B cell (primary cell): ENCODE measurements at regions not wholly inside any gene's neighbourhood (a gene's known extent, or its start where the extent isn't known, plus 50 kb on each side); places are given as distances from the start of the nearest gene placed in this dataset.

Experiments
- ATAC-seq: fragments of 200-7000 bp; cut with Tn5 transposase; one replicate; pipeline ENCODE4 v1.10.0; 2021; ENCODE audit warnings: low read depth, mild to moderate bottlenecking, moderate number of reproducible peaks, moderate library complexity
- CTCF ChIA-PET: fragments of 350-600 bp; sonication (Branson Sonifier 250); formaldehyde crosslinking; loops from one replicate; lab custom pipeline; 2021; ENCODE audit warnings: antibody characterized with exemption, inconsistent platforms; lab: Charles Lee
- POLR2A ChIA-PET: fragments of 350-600 bp; sonication (Branson Sonifier 250); formaldehyde crosslinking; loops from one replicate; lab custom pipeline; 2021; ENCODE audit warnings: antibody characterized with exemption; lab: Charles Lee
- DNase-seq: peaks from one replicate; pipeline ENCODE4 v3.0.0; 2013
- H2AFZ ChIP-seq: 2 replicates; pipeline ENCODE4 v1.6.1; 2012; ENCODE audit warnings: mild to moderate bottlenecking, low read depth, low read length; ENCODE audit not compliant: insufficient read depth, poor library complexity, severe bottlenecking
- H3K27ac ChIP-seq, 2 donors: 1 replicate in 1 of 2; 2 replicates in 1 of 2; pipeline ENCODE4 v1.5.1; 2012 to 2013; ENCODE audit warnings: low read length in 2 of 2, mild to moderate bottlenecking in 2 of 2, moderate library complexity in 1 of 2
- H3K27me3 ChIP-seq, 4 experiments: fragments of 200-600 bp in 1 of 4; sonication (generic) in 1 of 4; replicated peaks in 1 of 4; 1 replicate in 2 of 4; 2 replicates in 2 of 4; pipeline versions ENCODE4 v1.6.1 to v1.7.0; 2013 to 2016; ENCODE audit warnings: low read length in 3 of 4, mild to moderate bottlenecking in 2 of 4, mixed read lengths in 1 of 4, moderate library complexity in 1 of 4; ENCODE audit not compliant: insufficient read depth in 4 of 4, control insufficient read depth in 3 of 4; ENCODE audit errors: control extremely low read depth in 1 of 4
- H3K36me3 ChIP-seq, 2 experiments: replicated peaks in 1 of 2; 1 replicate in 1 of 2; 2 replicates in 1 of 2; pipeline versions ENCODE4 v1.6.1 to v1.7.1; 2013; ENCODE audit warnings: low read length in 1 of 2; ENCODE audit not compliant: insufficient read depth in 2 of 2, control insufficient read depth in 1 of 2; ENCODE audit errors: control extremely low read depth in 1 of 2, extremely low read depth in 1 of 2
- H3K4me1 ChIP-seq, 2 donors: fragments of 200-600 bp in 1 of 2; sonication (generic) in 1 of 2; 1 replicate in 1 of 2; 2 replicates in 1 of 2; pipeline versions ENCODE4 v1.5.1 to v1.6.1; 2013 to 2017; ENCODE audit warnings: low read length in 2 of 2; ENCODE audit not compliant: control insufficient read depth in 2 of 2, insufficient read depth in 2 of 2
- H3K4me2 ChIP-seq: replicated peaks from 2 replicates; pipeline ENCODE3; 2012; ENCODE audit warnings: mild to moderate bottlenecking, low read depth, low read length; ENCODE audit not compliant: poor library complexity, severe bottlenecking
- H3K4me3 ChIP-seq, 5 experiments: fragments of 200-600 bp in 1 of 5; sonication (generic) in 1 of 5; 1 replicate in 3 of 5; 2 replicates in 2 of 5; pipeline versions ENCODE4 v1.5.1 to v1.7.0; 2011 to 2016; ENCODE audit warnings: low read length in 4 of 5, mild to moderate bottlenecking in 4 of 5, low read depth in 2 of 5, control low read depth in 1 of 5, moderate library complexity in 1 of 5; ENCODE audit not compliant: insufficient read depth in 1 of 5; ENCODE audit errors: control extremely low read depth in 1 of 5, extremely low read depth in 1 of 5
- H3K79me2 ChIP-seq: fragments of 200-600 bp; sonication (generic); one replicate; pipeline ENCODE4 v1.6.0; 2016; ENCODE audit warnings: low read length; ENCODE audit not compliant: control insufficient read depth, insufficient read depth
- H3K9ac ChIP-seq: fragments of 200-600 bp; sonication (generic); 2 replicates; pipeline ENCODE4 v1.6.1; 2017; ENCODE audit warnings: mild to moderate bottlenecking, low read length, moderate library complexity
- H3K9me3 ChIP-seq, 3 donors: one replicate each; pipeline versions ENCODE4 v1.6.1 to v1.7.1; 2013; ENCODE audit warnings: low read length in 2 of 3; ENCODE audit not compliant: control insufficient read depth in 2 of 3, insufficient read depth in 1 of 3; ENCODE audit errors: control extremely low read depth in 1 of 3
- H4K20me1 ChIP-seq: 2 replicates; pipeline ENCODE4 v1.6.0; 2012; ENCODE audit warnings: mild to moderate bottlenecking, low read length; ENCODE audit not compliant: insufficient read depth, control insufficient read depth, poor library complexity, severe bottlenecking
- H3K27ac Mint-ChIP-seq: one replicate; pipeline ENCODE4 v1.8.0; 2021; ENCODE audit warnings: mixed read lengths
- H3K27me3 Mint-ChIP-seq: one replicate; pipeline ENCODE4 v1.8.0; 2021; ENCODE audit warnings: mixed read lengths
- H3K4me1 Mint-ChIP-seq: one replicate; pipeline ENCODE4 v1.8.0; 2021; ENCODE audit warnings: mixed read lengths
- H3K4me3 Mint-ChIP-seq: one replicate; pipeline ENCODE4 v1.8.0; 2021; ENCODE audit warnings: mixed read lengths
- H3K9me3 Mint-ChIP-seq: one replicate; pipeline ENCODE4 v1.8.0; 2022; ENCODE audit warnings: mixed read lengths; ENCODE audit not compliant: insufficient read depth
- CTCF ChIP-seq: fragments of 200-600 bp; IDR thresholded peaks from one replicate; pipeline ENCODE4 v1.8.0; 2022; ENCODE audit warnings: antibody characterized with exemption, mild to moderate bottlenecking
- EZH2 ChIP-seq: IDR thresholded peaks from 2 replicates; pipeline ENCODE4 v1.6.1; 2012; ENCODE audit warnings: borderline replicate concordance, low read depth, mild to moderate bottlenecking, moderate library complexity, low read length; ENCODE audit not compliant: insufficient read depth, poor library complexity, severe bottlenecking
- WGBS: methylation state at CpG from one replicate; pipeline ENCODE4 v1.1.5; 2013; ENCODE audit warnings: missing lambda C conversion rate; ENCODE audit not compliant: insufficient coverage; 5-methylcytosine and 5-hydroxymethylcytosine counted together
- intact Hi-C: fragments of 100-400 bp; cut with micrococcal nuclease; formaldehyde crosslinking; loops from one replicate; pipeline ENCODE4 v1.10.0; 2022

- intact Hi-C loops = no loop called here
- ATAC-seq (no peak), DNase-seq (no peak)
- H2AFZ ChIP-seq = no peak overlapping the region
- TF ChIP-seq CTCF (no peak), EZH2 (no peak)
- no peak overlapping the region for H3K27ac Mint-ChIP-seq
- H3K27me3 Mint-ChIP-seq = no peaks in the 10 kb centered on the region
- peaks cover 4% of the 10 kb centered on the region for H3K9me3 Mint-ChIP-seq
- no peaks in the 10 kb centered on the region for H4K20me1 ChIP-seq
- no peak overlapping the region for H3K27ac ChIP-seq
- no peaks in the 10 kb centered on the region for H3K79me2 ChIP-seq
- H3K9ac ChIP-seq = no peak overlapping the region
- H3K4me3 ChIP-seq = no peak overlapping the region
- H3K27me3 ChIP-seq = no peaks in the 10 kb centered on the region
- H3K4me3 Mint-ChIP-seq = no peak overlapping the region
- no peak overlapping the region for H3K4me2 ChIP-seq
- H3K4me1 Mint-ChIP-seq = no peaks in the 10 kb centered on the region
- H3K4me1 ChIP-seq = no peaks in the 10 kb centered on the region
- WGBS = no CpG with 5 or more reads among the region's 3 CpGs
- no peaks in the 10 kb centered on the region for H3K36me3 ChIP-seq
- ChIA-PET CTCF (no interaction called here), POLR2A (no interaction called here)
- H3K9me3 ChIP-seq = no peaks in the 10 kb centered on the region
Observed at GRCh38 chr4:167397586-167397985, 163.3 kb upstream of the SPOCK3 start.

GRCh38 chr4:167399201-167399600, 164.9 kb upstream of the SPOCK3 start:
- Mint-ChIP-seq H3K27me3 (no peaks in the 10 kb centered on the region), H3K4me3 (no peak overlapping the region), H3K27ac (no peak overlapping the region), H3K4me1 (no peaks in the 10 kb centered on the region), H3K9me3 (peaks cover 4% of the 10 kb centered on the region)
- no peak for DNase-seq
- no peaks in the 10 kb centered on the region for H3K36me3 ChIP-seq
- H3K9me3 ChIP-seq = no peaks in the 10 kb centered on the region
- no peaks in the 10 kb centered on the region for H4K20me1 ChIP-seq
- ATAC-seq = no peak
- no peak overlapping the region for H3K4me2 ChIP-seq
- H3K4me3 ChIP-seq = no peak overlapping the region
- H3K79me2 ChIP-seq = no peaks in the 10 kb centered on the region
- no peak overlapping the region for H2AFZ ChIP-seq
- no peak overlapping the region for H3K9ac ChIP-seq
- CTCF ChIA-PET = interaction anchor here (0.7 kb wide), 1 partner anchor 11 kb away, joined by 3 read pairs; no protein-coding TSS in a partner anchor
- intact Hi-C loops = no loop called here
- no peaks in the 10 kb centered on the region for H3K4me1 ChIP-seq
- H3K27me3 ChIP-seq = no peaks in the 10 kb centered on the region
- POLR2A ChIA-PET = no interaction called here
- H3K27ac ChIP-seq = no peak overlapping the region
- no CpG with 5 or more reads among the region's 1 CpG for WGBS
- TF ChIP-seq CTCF = no peak
- TF ChIP-seq EZH2 = no peak
